ENCODE measurements at regions not wholly inside any gene's neighbourhood (a gene's known extent, or its start where the extent isn't known, plus 50 kb on each side); places are given as distances from the start of the nearest gene placed in this dataset.
"Not testable (repeated sequence)": the region's sequence is repeated elsewhere in the genome, so short reads cannot be mapped to it uniquely, and the experiment has no call there.

GRCh38 chr2:208916881-208917280 lies 507.0 kb upstream of the MAP2 start:
- CTCF ChIA-PET = no interaction called here
- POLR2A ChIA-PET = no interaction called here

- POLR2A ChIA-PET, CTCF ChIA-PET: not testable (repeated sequence)
Observed at GRCh38 chr2:208921358-208921757, 502.5 kb upstream of the MAP2 start.

- ChIA-PET CTCF (no interaction called here), POLR2A (no interaction called here)
Observed at GRCh38 chr2:208927867-208928266, 496.0 kb upstream of the MAP2 start.

GRCh38 chr2:208929139-208929864 lies 494.5 kb upstream of the MAP2 start:
- POLR2A ChIA-PET = no interaction called here

GRCh38 chr2:208929894-208930427 lies 493.9 kb upstream of the MAP2 start:
- ChIA-PET CTCF (no interaction called here), POLR2A (no interaction called here)

More at GRCh38 chr2:208929139-208929864, 494.5 kb upstream of the MAP2 start:
- CTCF ChIA-PET = no interaction called here

- CTCF ChIA-PET = no interaction called here
- POLR2A ChIA-PET = no interaction called here
Observed at GRCh38 chr2:208935531-208935930, 488.3 kb upstream of the MAP2 start.

- POLR2A ChIA-PET = no interaction called here
- CTCF ChIA-PET = no interaction called here
Observed at GRCh38 chr2:208937521-208937920, 486.3 kb upstream of the MAP2 start.

- ChIA-PET CTCF (no interaction called here), POLR2A (no interaction called here)
Observed at GRCh38 chr2:208939852-208940251, 484.0 kb upstream of the MAP2 start.

GRCh38 chr2:208945719-208946256 lies 478.1 kb upstream of the MAP2 start:
- POLR2A ChIA-PET = no interaction called here
- CTCF ChIA-PET = no interaction called here

GRCh38 chr2:208948073-208948472 lies 475.8 kb upstream of the MAP2 start:
- ChIA-PET POLR2A (no interaction called here), CTCF (no interaction called here)

- POLR2A ChIA-PET = no interaction called here
- CTCF ChIA-PET = no interaction called here
Observed at GRCh38 chr2:208970070-208970469, 453.8 kb upstream of the MAP2 start.

GRCh38 chr2:208977582-208977981 lies 446.3 kb upstream of the MAP2 start:
- CTCF ChIA-PET = interaction anchor here (1.0 kb wide), 1 partner anchor 28 kb away, joined by 4 read pairs; no protein-coding TSS in a partner anchor
- POLR2A ChIA-PET = no interaction called here

GRCh38 chr2:208978946-208979345 lies 444.9 kb upstream of the MAP2 start:
- CTCF ChIA-PET = no interaction called here
- POLR2A ChIA-PET = no interaction called here

- POLR2A ChIA-PET = no interaction called here
- CTCF ChIA-PET = no interaction called here
Observed at GRCh38 chr2:208980321-208980720, 443.5 kb upstream of the MAP2 start.

GRCh38 chr2:208982831-208983230 lies 441.0 kb upstream of the MAP2 start:
- CTCF ChIA-PET = no interaction called here
- POLR2A ChIA-PET = no interaction called here

- CTCF ChIA-PET = no interaction called here
- POLR2A ChIA-PET = no interaction called here
Observed at GRCh38 chr2:208983486-208983885, 440.4 kb upstream of the MAP2 start.

- ChIA-PET CTCF (no interaction called here), POLR2A (no interaction called here)
Observed at GRCh38 chr2:208984376-208985090, 439.3 kb upstream of the MAP2 start.

- CTCF ChIA-PET = no interaction called here
- POLR2A ChIA-PET = no interaction called here
Observed at GRCh38 chr2:208985644-208986043, 438.2 kb upstream of the MAP2 start.

- CTCF ChIA-PET = no interaction called here
Observed at GRCh38 chr2:208990716-208991115, 433.1 kb upstream of the MAP2 start.

GRCh38 chr2:208999911-209000310 lies 423.9 kb upstream of the MAP2 start:
- CTCF ChIA-PET = no interaction called here

More at GRCh38 chr2:208990716-208991115, 433.1 kb upstream of the MAP2 start:
- POLR2A ChIA-PET = no interaction called here

GRCh38 chr2:209002054-209002453 lies 421.8 kb upstream of the MAP2 start:
- ChIA-PET POLR2A (no interaction called here), CTCF (no interaction called here)

More at GRCh38 chr2:208999911-209000310, 423.9 kb upstream of the MAP2 start:
- POLR2A ChIA-PET = no interaction called here
